Spinal cord (tissue), 9 donors: ENCODE measurements at regions not wholly inside any gene's neighbourhood (a gene's known extent, or its start where the extent isn't known, plus 50 kb on each side); places are given as distances from the start of the nearest gene placed in this dataset.
A peak's percentile ranks its signal among the peaks of the same experiment; 100 is the strongest.

Source experiments
- DNase-seq, 6 donors: peaks; one replicate each; pipeline versions ENCODE4 v3.0.0 to v3.0.0-alpha.2; 2013 to 2015; ENCODE audit warnings: low spot score in 6 of 6, low read depth in 4 of 6
- H3K27ac ChIP-seq: one replicate; pipeline ENCODE4 v1.5.1; 2013; ENCODE audit warnings: low read depth, low read length, control low read depth
- H3K27me3 ChIP-seq: one replicate; pipeline ENCODE4 v1.6.1; 2013; ENCODE audit warnings: low read length; ENCODE audit not compliant: control insufficient read depth, insufficient read depth
- H3K36me3 ChIP-seq: one replicate; pipeline ENCODE4 v1.6.1; 2013; ENCODE audit warnings: low read length; ENCODE audit not compliant: control insufficient read depth, insufficient read depth
- H3K4me1 ChIP-seq: one replicate; pipeline ENCODE4 v1.6.1; 2013; ENCODE audit warnings: low read length; ENCODE audit not compliant: control insufficient read depth, insufficient read depth
- H3K4me3 ChIP-seq: one replicate; pipeline ENCODE4 v1.5.1; 2013; ENCODE audit warnings: low read depth, low read length, control low read depth
- H3K9me3 ChIP-seq: one replicate; pipeline ENCODE4 v1.6.1; 2013; ENCODE audit warnings: low read length; ENCODE audit not compliant: control insufficient read depth, insufficient read depth
- WGBS: methylation state at CpG from one replicate; pipeline ENCODE4 v1.1.5; 2013; ENCODE audit warnings: missing lambda C conversion rate; ENCODE audit not compliant: insufficient coverage; 5-methylcytosine and 5-hydroxymethylcytosine counted together
- donor health status: healthy.

- no peaks in the 10 kb centered on the region for H3K36me3 ChIP-seq
- peak in 1 of 6 donors; percentile 27 for DNase-seq
- no peaks in the 10 kb centered on the region for H3K9me3 ChIP-seq
- 45% methylated on average over 2 of the region's 2 CpGs for whole genome bisulfite sequencing
- H3K4me1 ChIP-seq: peaks cover 24% of the 10 kb centered on the region
- H3K4me3 ChIP-seq: no peak overlapping the region
- H3K27me3 ChIP-seq: no peaks in the 10 kb centered on the region
- no peak overlapping the region for H3K27ac ChIP-seq
Measured at GRCh38 chr2:64329848-64330247, 124.1 kb upstream of the LGALSL start.

- no peaks in the 10 kb centered on the region for H3K9me3 ChIP-seq
- no peak overlapping the region for H3K27ac ChIP-seq
- no peak overlapping the region for H3K4me3 ChIP-seq
- WGBS: 20% methylated on average over 10 of the region's 10 CpGs
- no peaks in the 10 kb centered on the region for H3K36me3 ChIP-seq
- DNase-seq: peak; percentile 65 to 98 (median 88)
- H3K27me3 ChIP-seq: no peaks in the 10 kb centered on the region
- peaks cover 24% of the 10 kb centered on the region for H3K4me1 ChIP-seq
Measured at GRCh38 chr2:64330281-64331113, 123.5 kb upstream of the LGALSL start.

GRCh38 chr2:64331114-64331645 is 122.8 kb upstream of the LGALSL start:
- DNase-seq: no peak
- H3K27ac ChIP-seq: no peak overlapping the region
- 100% methylated on average over 1 of the region's 6 CpGs for WGBS

GRCh38 chr2:64331849-64332699 is 121.9 kb upstream of the LGALSL start:
- 77% methylated on average over 6 of the region's 8 CpGs for WGBS

More at GRCh38 chr2:64331114-64331645, 122.8 kb upstream of the LGALSL start:
- H3K4me3 ChIP-seq: no peak overlapping the region
- no peaks in the 10 kb centered on the region for H3K27me3 ChIP-seq
- peaks cover 24% of the 10 kb centered on the region for H3K4me1 ChIP-seq
- H3K9me3 ChIP-seq: no peaks in the 10 kb centered on the region
- H3K36me3 ChIP-seq: no peaks in the 10 kb centered on the region

GRCh38 chr2:64336171-64336570 is 117.8 kb upstream of the LGALSL start:
- Histone ChIP-seq H3K4me3 (no peak overlapping the region), H3K4me1 (peaks cover 4% of the 10 kb centered on the region), H3K9me3 (no peaks in the 10 kb centered on the region), H3K36me3 (no peaks in the 10 kb centered on the region), H3K27ac (no peak overlapping the region), H3K27me3 (no peaks in the 10 kb centered on the region)
- no peak for DNase-seq
- WGBS: no CpG with 5 or more reads among the region's 1 CpG

More at GRCh38 chr2:64331849-64332699, 121.9 kb upstream of the LGALSL start:
- DNase-seq: no peak
- H3K36me3 ChIP-seq: no peaks in the 10 kb centered on the region
- H3K4me3 ChIP-seq: no peak overlapping the region
- no peak overlapping the region for H3K27ac ChIP-seq
- H3K9me3 ChIP-seq: no peaks in the 10 kb centered on the region
- peaks cover 24% of the 10 kb centered on the region for H3K4me1 ChIP-seq
- H3K27me3 ChIP-seq: no peaks in the 10 kb centered on the region

DNA sequence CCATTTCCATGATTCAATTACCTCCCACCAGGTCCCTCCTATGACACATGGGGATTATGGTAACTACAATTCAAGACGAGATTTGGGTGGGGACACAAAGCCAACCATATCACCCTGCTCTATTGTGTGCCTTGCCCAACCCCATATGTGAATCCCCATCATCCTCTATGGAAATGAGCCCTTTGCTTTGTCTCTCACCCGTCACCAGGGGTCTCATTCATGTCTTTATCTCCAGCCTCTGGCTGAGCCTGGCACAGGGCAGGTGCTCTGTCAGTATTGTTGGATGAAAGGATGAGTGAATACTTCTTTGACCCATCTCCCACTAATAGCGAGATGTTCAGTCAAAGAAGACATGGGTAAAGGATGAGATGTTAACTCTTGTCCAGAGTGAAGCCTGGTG is 116.6 kb upstream of the LGALSL start:
- WGBS: no CpG with 5 or more reads among the region's 3 CpGs
- Histone ChIP-seq H3K4me1 (no peaks in the 10 kb centered on the region), H3K27me3 (no peaks in the 10 kb centered on the region), H3K9me3 (no peaks in the 10 kb centered on the region), H3K27ac (no peak overlapping the region), H3K4me3 (no peak overlapping the region), H3K36me3 (no peaks in the 10 kb centered on the region)
- DNase-seq: no peak

GRCh38 chr2:64338108-64338507 is 115.9 kb upstream of the LGALSL start:
- WGBS: 78% methylated on average over 4 of the region's 4 CpGs

GRCh38 chr2:64338910-64339500 is 115.0 kb upstream of the LGALSL start:
- H3K27me3 ChIP-seq: no peaks in the 10 kb centered on the region
- H3K36me3 ChIP-seq: no peaks in the 10 kb centered on the region
- H3K4me1 ChIP-seq: no peaks in the 10 kb centered on the region
- H3K9me3 ChIP-seq: no peaks in the 10 kb centered on the region
- no peak overlapping the region for H3K4me3 ChIP-seq
- 60% methylated on average over 2 of the region's 5 CpGs for WGBS
- no peak overlapping the region for H3K27ac ChIP-seq
- DNase-seq: no peak

More at GRCh38 chr2:64338108-64338507, 115.9 kb upstream of the LGALSL start:
- Histone ChIP-seq H3K36me3 (no peaks in the 10 kb centered on the region), H3K27ac (no peak overlapping the region), H3K27me3 (no peaks in the 10 kb centered on the region), H3K4me3 (no peak overlapping the region), H3K9me3 (no peaks in the 10 kb centered on the region), H3K4me1 (no peaks in the 10 kb centered on the region)
- DNase-seq: no peak

DNA sequence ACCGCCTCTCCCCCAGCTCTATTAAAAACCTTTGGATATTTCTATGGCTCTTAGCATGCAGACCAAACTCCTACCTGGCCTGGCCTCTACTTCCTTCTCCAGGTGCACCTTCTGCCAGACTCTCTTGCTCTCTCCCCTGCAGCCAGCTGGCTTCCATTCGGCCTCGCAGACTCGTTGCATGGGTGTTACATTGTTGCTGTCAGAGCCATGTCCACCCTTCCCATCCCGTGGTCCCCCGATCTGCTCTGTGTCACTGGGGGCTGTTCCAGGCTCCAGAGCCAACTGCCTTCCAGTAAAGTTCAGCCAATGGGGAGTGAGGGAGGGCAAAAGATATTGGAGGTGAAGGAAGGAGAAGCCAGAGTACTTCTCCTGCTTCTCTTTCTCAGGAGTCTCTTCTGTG is 112.5 kb upstream of the LGALSL start:
- H3K27ac ChIP-seq: no peak overlapping the region
- H3K36me3 ChIP-seq: no peaks in the 10 kb centered on the region
- no peaks in the 10 kb centered on the region for H3K4me1 ChIP-seq
- H3K27me3 ChIP-seq: no peaks in the 10 kb centered on the region
- no peak overlapping the region for H3K4me3 ChIP-seq
- 97% methylated on average over 6 of the region's 6 CpGs for WGBS
- no peaks in the 10 kb centered on the region for H3K9me3 ChIP-seq
- DNase-seq: no peak
